A673 (cell line): ENCODE measurements at regions not wholly inside any gene's neighbourhood (a gene's known extent, or its start where the extent isn't known, plus 50 kb on each side); places are given as distances from the start of the nearest gene placed in this dataset.

Experiments
- EZH2 ChIP-seq: fragments of 200-600 bp; sonication (generic); IDR thresholded peaks from 2 replicates; pipeline ENCODE4 v1.6.1; 2017; ENCODE audit warnings: borderline replicate concordance, low read depth, mild to moderate bottlenecking, mixed read lengths, antibody characterized with exemption, low read length; ENCODE audit not compliant: poor library complexity, severe bottlenecking
- TF ChIP-seq, protein P1 (sequence below): fragments of 300-800, 200-600 bp; sonication (generic); conservative IDR thresholded peaks from 2 replicates; pipeline ENCODE4 v1.5.1; 2017; ENCODE audit warnings: low read depth, mild to moderate bottlenecking, antibody characterized with exemption, low read length, moderate library complexity, mixed read lengths

DNA sequence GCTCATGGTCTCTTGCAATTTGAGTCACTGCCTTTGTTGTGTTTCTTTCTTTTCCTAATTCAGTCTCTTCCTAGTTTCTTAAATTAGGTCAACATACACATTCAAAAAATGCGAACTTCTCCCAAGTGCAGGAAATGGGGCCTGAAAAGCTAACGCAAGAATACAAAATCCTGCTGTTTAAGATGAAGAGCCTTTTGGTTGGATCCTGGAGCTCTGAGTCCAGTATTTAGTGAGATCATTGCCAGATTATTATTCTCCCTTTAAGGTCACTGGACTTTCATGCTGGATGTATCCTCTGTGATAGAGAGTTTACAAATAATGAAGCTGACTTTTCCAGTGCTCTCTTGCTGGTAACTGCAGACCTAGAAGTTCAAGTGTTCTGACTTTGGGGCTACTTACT lies 401.9 kb upstream of the MKI67 start:
- TF ChIP-seq, protein P1, sequence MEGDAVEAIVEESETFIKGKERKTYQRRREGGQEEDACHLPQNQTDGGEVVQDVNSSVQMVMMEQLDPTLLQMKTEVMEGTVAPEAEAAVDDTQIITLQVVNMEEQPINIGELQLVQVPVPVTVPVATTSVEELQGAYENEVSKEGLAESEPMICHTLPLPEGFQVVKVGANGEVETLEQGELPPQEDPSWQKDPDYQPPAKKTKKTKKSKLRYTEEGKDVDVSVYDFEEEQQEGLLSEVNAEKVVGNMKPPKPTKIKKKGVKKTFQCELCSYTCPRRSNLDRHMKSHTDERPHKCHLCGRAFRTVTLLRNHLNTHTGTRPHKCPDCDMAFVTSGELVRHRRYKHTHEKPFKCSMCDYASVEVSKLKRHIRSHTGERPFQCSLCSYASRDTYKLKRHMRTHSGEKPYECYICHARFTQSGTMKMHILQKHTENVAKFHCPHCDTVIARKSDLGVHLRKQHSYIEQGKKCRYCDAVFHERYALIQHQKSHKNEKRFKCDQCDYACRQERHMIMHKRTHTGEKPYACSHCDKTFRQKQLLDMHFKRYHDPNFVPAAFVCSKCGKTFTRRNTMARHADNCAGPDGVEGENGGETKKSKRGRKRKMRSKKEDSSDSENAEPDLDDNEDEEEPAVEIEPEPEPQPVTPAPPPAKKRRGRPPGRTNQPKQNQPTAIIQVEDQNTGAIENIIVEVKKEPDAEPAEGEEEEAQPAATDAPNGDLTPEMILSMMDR: no peak
- no peak for TF ChIP-seq EZH2
